Tibial nerve (tissue), 4 donors: ENCODE measurements at regions not wholly inside any gene's neighbourhood (a gene's known extent, or its start where the extent isn't known, plus 50 kb on each side); places are given as distances from the start of the nearest gene placed in this dataset.

Experiments
- DNase-seq, 2 donors: peaks; one replicate each; pipeline ENCODE4 v3.0.0-alpha.2; 2019; ENCODE audit warnings: low spot score in 2 of 2
- H3K27ac ChIP-seq, 4 donors: fragments of 200-600 bp; sonication (generic) in 3 of 4; one replicate each; pipeline ENCODE4 v1.5.1; 2017 to 2019; ENCODE audit warnings: mild to moderate bottlenecking in 1 of 4
- H3K27me3 ChIP-seq, 2 donors: fragments of 200-600 bp; sonication (generic) in 1 of 2; one replicate each; pipeline versions ENCODE4 v1.5.1 to v1.6.0; 2017 to 2019
- H3K36me3 ChIP-seq, 3 donors: fragments of 200-600 bp; sonication (generic); one replicate each; pipeline ENCODE4 v1.5.1; 2018 to 2019
- H3K4me1 ChIP-seq, 4 donors: fragments of 200-600 bp; sonication (generic) in 3 of 4; one replicate each; pipeline ENCODE4 v1.5.1; 2017 to 2019
- H3K4me3 ChIP-seq, 4 donors: fragments of 200-600 bp; sonication (generic) in 3 of 4; one replicate each; pipeline ENCODE4 v1.5.1; 2017 to 2019; ENCODE audit warnings: mild to moderate bottlenecking in 1 of 4, moderate library complexity in 1 of 4
- H3K9me3 ChIP-seq, 4 donors: fragments of 200-600 bp; sonication (generic) in 3 of 4; one replicate each; pipeline ENCODE4 v1.5.1; 2017 to 2019
- EP300 ChIP-seq, 2 donors: sonication (generic); formaldehyde crosslinking; IDR thresholded peaks; one replicate each; pipeline ENCODE4 v1.6.1; 2017; ENCODE audit warnings: antibody characterized with exemption in 2 of 2, mild to moderate bottlenecking in 1 of 2
- POLR2A ChIP-seq, 2 donors: fragments of 450-650 bp; IDR thresholded peaks; one replicate each; pipeline ENCODE4 v1.6.1; 2017; ENCODE audit warnings: antibody characterized with exemption in 2 of 2, mild to moderate bottlenecking in 2 of 2, moderate library complexity in 2 of 2
- WGBS, 2 donors: methylation state at CpG; one replicate each; pipeline ENCODE4 v1.1.5; 2018; 5-methylcytosine and 5-hydroxymethylcytosine counted together
- TF ChIP-seq, protein P1 (sequence below), 5 experiments: fragments of 200-600 bp in 3 of 5; fragments of 450-650 bp in 2 of 5; sonication (generic) in 3 of 5; IDR thresholded peaks; one replicate each; pipeline ENCODE4 v1.5.1; 2016 to 2019; ENCODE audit warnings: antibody characterized with exemption in 5 of 5, mild to moderate bottlenecking in 3 of 5, moderate library complexity in 2 of 5

DNA sequence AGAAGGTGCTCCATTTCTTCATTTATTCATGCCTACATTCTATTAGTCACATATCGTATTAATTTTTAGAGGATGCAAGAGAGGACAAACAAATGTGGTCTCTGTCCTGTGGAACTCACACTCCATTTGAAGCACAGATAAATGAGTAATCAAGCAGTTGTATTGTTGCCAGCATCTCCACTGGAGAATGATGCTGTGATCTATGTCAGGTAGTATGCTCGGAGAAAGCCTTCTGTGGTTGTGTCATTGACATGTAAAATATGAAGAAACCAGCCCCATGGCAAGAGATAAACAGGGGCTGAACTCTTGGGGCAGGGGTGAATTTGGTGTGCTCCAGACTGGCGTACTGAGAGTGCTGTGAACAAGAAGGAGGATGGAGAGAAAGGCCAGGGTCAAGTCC is 101.2 kb downstream of the FASLG start:
- H3K27me3 ChIP-seq, result no peaks in the 10 kb centered on the region
- H3K4me3 ChIP-seq, result no peak overlapping the region
- TF ChIP-seq, protein P1, sequence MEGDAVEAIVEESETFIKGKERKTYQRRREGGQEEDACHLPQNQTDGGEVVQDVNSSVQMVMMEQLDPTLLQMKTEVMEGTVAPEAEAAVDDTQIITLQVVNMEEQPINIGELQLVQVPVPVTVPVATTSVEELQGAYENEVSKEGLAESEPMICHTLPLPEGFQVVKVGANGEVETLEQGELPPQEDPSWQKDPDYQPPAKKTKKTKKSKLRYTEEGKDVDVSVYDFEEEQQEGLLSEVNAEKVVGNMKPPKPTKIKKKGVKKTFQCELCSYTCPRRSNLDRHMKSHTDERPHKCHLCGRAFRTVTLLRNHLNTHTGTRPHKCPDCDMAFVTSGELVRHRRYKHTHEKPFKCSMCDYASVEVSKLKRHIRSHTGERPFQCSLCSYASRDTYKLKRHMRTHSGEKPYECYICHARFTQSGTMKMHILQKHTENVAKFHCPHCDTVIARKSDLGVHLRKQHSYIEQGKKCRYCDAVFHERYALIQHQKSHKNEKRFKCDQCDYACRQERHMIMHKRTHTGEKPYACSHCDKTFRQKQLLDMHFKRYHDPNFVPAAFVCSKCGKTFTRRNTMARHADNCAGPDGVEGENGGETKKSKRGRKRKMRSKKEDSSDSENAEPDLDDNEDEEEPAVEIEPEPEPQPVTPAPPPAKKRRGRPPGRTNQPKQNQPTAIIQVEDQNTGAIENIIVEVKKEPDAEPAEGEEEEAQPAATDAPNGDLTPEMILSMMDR (IDR thresholded peaks at IDR 0.05), result no peak
- TF ChIP-seq EP300 (IDR thresholded peaks at IDR 0.05) (no peak), POLR2A (IDR thresholded peaks at IDR 0.05) (no peak)
- H3K36me3 ChIP-seq, result no peaks in the 10 kb centered on the region
- 60 to 76% methylated on average over 3 of the region's 3 CpGs for WGBS, 2 donors
- H3K9me3 ChIP-seq, result no peaks in the 10 kb centered on the region
- no peak overlapping the region for H3K27ac ChIP-seq
- no peaks in the 10 kb centered on the region for H3K4me1 ChIP-seq
- no peak for DNase-seq

DNA sequence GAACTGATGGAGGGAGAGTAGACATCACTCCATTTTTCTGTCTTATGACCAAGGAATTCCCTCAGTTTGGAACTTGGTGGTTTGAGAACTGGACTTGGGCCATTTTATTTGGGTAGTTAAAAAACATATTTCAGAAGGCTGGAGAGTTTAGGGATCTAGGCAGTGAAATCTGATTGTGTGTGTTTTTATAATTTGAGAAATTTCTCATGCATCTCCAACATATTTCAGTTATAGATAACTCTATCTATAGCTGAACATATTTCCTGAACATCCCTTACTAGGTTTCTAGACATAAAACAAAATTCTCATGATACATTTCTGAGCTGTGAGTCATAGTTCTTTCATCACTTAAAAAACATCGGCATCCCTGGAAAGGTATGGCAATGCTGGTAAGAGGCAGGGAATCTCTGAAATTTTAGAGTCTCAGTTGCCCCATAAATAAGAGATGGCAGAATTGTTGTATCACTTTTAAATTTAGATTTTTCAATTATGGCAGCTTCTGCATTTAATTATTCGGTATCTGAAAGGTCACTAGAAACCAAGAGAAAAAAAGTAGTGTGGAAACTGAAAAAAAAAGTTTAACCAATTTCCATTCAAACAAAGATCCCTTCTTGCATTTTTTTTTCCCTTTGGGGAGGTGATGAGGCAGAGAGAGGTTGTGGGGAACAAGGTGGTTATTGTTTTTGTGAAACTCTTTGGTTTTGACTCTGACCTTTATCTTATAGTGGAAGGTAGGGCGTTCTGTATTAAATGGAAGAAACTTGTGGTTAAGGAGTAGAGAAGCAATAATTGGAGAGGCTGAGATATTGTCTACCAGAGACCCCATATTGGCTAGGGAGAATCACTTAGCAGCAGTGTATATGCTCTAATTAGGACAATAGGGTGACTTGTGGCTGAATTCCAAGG is 102.9 kb downstream of the FASLG start:
- TF ChIP-seq, protein P1 (IDR thresholded peaks at IDR 0.05), result no peak
- TF ChIP-seq EP300 (IDR thresholded peaks at IDR 0.05) (no peak), POLR2A (IDR thresholded peaks at IDR 0.05) (no peak)
- no peaks in the 10 kb centered on the region for H3K36me3 ChIP-seq
- H3K9me3 ChIP-seq, result no peaks in the 10 kb centered on the region
- H3K4me3 ChIP-seq, result no peak overlapping the region
- DNase-seq, result no peak
- WGBS, 2 donors, result 53 to 56% methylated on average over 3 of the region's 3 CpGs
- no peaks in the 10 kb centered on the region for H3K27me3 ChIP-seq
- no peaks in the 10 kb centered on the region for H3K4me1 ChIP-seq
- no peak overlapping the region for H3K27ac ChIP-seq

DNA sequence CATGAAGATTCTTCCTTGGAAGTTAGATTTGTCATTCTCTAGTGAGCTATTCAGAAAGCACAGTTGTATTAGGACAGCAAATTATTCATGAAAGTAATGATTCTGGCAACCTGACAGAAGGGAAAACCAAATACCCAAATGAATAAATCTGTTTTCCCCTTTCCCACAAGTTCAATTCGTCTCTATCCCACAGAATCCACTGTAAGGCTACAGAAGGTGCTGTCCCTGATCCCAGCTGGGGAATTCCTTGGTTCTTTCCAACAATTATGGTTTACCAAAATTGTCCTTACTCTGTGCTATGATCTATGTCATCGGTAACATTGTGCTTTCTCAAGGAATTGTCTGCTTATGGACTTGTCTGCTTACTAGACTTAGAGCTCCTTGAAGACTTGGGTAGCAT is 104.2 kb downstream of the FASLG start:
- no peak for TF ChIP-seq EP300 (IDR thresholded peaks at IDR 0.05)
- TF ChIP-seq, protein P1 (IDR thresholded peaks at IDR 0.05), result no peak
- TF ChIP-seq POLR2A (IDR thresholded peaks at IDR 0.05), result no peak
- H3K27ac ChIP-seq, result no peak overlapping the region
- H3K9me3 ChIP-seq, result no peaks in the 10 kb centered on the region
- no peaks in the 10 kb centered on the region for H3K27me3 ChIP-seq
- no peak for DNase-seq
- WGBS, 2 donors, result 71 to 74% methylated on average over 2 of the region's 2 CpGs
- no peak overlapping the region for H3K4me3 ChIP-seq
- no peaks in the 10 kb centered on the region for H3K4me1 ChIP-seq
- H3K36me3 ChIP-seq, result no peaks in the 10 kb centered on the region

DNA sequence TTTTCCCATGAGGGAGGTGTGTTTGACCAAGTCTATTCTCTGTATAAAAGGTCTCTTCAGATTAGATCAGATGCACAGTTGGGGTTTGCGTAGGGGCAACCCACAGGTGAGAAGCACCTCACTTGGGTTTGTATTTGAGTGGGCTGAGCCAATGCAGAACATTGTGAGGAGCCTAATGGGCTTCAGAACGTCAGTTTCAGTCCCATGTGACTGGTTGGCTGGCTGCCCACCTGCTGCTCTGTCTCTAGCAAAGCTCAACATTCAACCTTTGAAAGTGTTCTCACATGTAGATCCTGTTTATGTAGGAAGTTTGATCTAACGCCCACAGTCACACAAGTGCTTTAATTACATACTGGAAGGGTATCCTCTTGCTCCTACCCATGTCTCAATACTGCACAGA is 105.5 kb downstream of the FASLG start:
- TF ChIP-seq, protein P1 (IDR thresholded peaks at IDR 0.05), result no peak
- TF ChIP-seq POLR2A (IDR thresholded peaks at IDR 0.05) (no peak), EP300 (IDR thresholded peaks at IDR 0.05) (no peak)
- WGBS, 2 donors, result 54% methylated on average over 3 of the region's 3 CpGs
- DNase-seq, result no peak
- Histone ChIP-seq H3K27me3 (no peaks in the 10 kb centered on the region), H3K4me3 (no peak overlapping the region), H3K36me3 (no peaks in the 10 kb centered on the region), H3K9me3 (no peaks in the 10 kb centered on the region), H3K27ac (no peak overlapping the region), H3K4me1 (no peaks in the 10 kb centered on the region)

DNA sequence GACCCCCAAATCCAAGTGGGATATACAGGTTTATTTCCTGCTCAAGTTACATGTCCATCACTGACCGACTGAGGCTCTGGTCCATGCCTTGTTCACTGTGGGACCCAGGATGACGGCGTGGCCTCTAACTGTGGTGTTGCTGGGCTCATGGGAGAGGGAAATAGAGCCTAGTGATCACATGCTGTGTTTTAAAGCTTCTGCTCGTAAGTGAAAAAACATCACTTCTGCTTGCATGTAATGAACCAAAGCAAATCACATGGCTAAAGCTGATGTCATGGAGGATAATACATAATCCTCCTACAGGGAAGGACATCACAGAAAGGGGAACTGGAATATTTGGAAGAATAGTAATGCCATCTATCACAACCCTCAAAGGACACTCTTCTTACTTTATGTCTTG is 107.6 kb downstream of the FASLG start:
- DNase-seq, result peak in 1 of 2 donors; percentile 23
- no peak overlapping the region for H3K27ac ChIP-seq
- no peaks in the 10 kb centered on the region for H3K36me3 ChIP-seq
- no peaks in the 10 kb centered on the region for H3K4me1 ChIP-seq
- WGBS, 2 donors, result 68 to 73% methylated on average over 4 of the region's 4 CpGs
- H3K27me3 ChIP-seq, result no peaks in the 10 kb centered on the region
- TF ChIP-seq POLR2A (IDR thresholded peaks at IDR 0.05) (no peak), EP300 (IDR thresholded peaks at IDR 0.05) (peak; percentile 74 to 82)
- no peak overlapping the region for H3K4me3 ChIP-seq
- H3K9me3 ChIP-seq, result no peaks in the 10 kb centered on the region
